ENCODE measurements at regions not wholly inside any gene's neighbourhood (a gene's known extent, or its start where the extent isn't known, plus 50 kb on each side); places are given as distances from the start of the nearest gene placed in this dataset.

DNA sequence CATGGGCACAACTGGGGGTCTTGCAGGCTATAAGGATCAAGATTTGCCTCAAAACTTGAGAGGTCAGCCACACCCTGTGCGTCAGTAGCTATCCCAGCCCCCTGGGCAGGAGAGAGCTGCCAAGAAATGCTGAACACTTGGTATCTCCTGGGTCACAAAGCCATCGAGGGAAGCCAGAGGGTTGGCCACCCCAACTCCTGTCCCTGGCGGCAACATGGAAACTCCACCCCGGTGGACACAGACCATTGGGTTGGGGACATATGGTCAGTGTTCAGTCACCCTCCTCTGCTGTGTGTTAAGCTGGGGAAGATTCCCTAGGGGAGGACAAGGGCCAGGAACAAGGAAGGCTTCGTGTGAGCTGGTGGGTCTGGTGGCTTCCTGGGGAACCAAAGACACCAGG is 140.6 kb downstream of the C5orf15 start:
- no peak for DNase-seq

DNA sequence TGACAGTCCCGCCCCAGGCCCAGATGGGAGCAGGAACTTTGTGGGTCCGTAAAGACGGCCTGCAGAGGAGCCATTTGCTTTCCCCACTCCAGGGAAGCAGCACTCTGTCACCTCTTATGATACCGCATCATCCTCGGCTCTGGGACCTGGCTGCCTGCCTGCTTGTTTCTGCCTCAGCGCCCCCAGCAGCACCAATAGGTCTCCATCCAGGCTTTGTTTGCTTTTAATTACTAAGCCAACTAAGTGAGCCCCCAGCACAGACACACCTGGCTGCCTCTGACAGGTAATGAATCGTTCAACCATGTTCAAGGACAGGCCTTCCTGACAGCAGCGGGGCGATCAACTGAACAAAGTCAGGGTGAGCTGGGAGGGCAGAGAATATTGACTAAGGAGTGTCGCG is 141.4 kb downstream of the C5orf15 start:
- DNase-seq: no peak

DNA sequence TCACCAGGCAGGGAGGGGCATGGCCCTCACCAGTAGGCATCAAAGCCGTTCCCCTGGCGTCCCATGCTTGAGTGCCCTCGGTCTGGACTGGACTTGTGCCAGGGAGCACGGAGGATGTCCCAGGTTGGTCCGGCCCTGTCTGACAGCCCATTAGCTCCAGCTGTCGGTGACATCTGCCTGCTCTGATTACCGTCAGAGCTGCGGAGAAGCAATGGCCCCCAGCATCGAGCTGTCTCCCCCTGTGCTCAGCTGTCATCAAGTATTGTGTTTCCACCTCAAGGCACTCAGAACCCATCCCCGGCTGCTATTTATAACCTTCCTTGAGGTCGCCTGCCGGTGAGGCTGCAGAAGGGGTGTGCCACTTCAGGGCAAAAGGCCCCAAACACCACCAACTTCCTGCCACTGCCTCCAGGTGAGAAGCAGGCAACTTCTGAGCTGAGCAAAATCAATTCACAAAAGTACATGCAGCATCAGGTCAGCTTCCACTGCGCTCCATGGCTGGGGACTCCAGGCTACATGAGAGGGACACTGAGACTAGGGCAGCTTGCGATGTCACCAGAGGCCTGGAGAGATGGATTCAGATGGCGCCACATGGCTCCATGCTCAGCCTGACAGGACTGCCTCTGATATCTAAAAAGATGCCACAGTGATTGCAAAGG is 142.7 kb downstream of the C5orf15 start:
- no peak for DNase-seq

DNA sequence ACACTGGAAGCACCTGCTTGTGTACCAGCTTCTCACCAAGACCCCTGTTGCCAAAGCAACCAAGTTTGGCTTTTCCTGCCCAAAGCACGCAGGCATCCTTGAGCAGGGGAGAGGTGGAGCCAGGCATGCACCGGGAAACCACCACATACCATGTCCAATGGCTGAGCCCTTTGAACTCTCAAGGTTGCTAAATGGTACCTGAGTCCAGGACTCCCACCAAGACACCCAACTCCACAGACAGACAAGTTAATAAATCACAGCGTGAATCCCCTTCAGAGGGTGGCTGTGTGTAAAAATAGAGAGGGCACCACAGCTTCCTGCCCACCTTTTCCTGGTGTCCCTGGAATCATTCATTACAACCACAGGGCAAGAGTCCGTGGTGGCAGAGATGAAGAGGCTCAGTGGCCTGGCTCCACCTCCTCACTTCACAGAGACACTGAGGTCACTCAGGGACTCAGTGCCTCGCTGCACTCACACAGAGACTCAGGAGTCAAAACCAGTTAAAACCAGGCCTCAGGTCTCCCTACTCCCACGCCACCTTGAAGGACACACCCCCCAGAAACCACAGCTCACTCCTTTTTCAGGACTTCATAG is 143.7 kb downstream of the C5orf15 start:
- DNase-seq: no peak

DNA sequence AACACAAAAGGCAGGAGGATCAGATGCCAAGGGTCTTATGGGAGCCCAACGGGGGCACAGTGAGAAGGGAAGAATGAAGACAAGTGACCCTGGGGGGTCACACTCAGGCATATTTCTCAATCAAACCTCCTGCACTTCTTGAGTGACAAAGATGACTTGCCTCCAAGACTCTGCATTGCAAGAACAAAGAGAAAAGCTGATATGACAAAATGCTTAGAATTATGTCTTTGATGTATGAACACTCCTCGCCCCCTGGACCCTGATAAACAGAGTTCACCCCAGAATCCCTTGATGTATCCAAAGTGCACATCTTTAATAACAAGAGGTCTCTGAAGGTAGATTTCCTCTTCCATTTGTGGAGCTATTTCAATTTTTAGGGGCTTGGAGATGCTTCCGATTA is 146.5 kb downstream of the C5orf15 start:
- no peak for DNase-seq

DNA sequence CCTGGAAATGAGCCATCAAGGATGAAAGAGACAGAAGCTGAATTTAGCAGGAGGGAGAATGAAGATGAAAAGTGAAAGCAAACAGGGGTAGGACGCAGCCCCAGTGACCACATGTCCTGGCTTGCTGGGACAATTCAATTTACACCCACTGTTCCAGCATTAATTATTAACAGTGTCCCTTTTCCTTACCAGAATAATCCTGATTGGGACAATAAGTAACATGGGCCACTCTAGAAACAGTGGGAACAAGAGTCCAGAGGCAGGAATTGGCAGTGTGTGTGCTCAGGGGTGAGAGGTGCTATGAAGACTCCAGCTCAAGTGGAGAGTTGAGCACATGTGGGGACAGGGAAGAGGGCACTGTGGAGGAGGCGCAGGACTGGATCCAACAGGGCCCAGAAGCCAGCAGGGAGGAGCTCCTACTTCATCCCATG is 147.1 kb downstream of the C5orf15 start:
- DNase-seq: no peak

DNA sequence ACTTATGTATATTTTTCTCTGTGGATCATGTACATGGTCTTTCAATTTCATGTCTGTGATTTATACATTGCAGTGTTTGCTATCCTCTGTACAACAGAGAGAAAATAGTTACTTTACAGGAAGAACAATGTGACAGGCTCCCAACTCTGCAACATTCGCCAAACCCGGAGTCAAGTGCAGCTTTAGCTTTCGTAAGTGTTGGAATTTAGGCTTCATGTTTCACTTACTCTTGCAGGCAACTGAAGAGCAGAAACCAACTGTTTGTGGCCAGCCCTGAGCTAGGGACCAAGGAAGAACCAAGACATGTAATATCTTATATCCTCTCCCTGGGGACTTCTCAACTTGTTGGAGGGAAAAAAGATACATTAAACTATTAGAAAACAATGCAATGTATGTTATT is 147.9 kb downstream of the C5orf15 start:
- no peak for DNase-seq

DNA sequence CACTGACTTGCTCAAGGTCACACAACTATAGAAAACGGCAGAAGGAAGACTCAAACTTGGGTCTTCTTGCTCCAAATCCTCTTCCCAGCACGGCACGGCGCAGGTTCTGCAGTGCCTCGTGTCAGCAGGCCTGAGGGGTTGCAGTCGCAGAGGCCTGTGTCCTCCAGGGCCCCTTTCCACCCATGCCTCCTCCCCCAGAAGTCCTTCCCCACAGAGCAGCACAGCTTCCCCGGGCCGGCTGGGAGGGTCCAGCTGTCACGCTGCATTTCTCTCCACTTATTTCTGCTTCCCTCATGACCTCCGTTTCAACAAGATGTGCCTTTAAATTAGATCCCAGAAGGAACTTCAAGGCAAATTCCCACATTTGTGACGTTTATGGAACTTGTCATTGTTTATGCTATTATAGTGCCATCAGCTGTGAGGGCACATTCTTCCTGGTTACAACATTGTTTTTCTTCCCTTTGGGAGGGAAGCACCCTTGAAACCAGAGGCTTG is 148.4 kb downstream of the C5orf15 start:
- DNase-seq: no peak

DNA sequence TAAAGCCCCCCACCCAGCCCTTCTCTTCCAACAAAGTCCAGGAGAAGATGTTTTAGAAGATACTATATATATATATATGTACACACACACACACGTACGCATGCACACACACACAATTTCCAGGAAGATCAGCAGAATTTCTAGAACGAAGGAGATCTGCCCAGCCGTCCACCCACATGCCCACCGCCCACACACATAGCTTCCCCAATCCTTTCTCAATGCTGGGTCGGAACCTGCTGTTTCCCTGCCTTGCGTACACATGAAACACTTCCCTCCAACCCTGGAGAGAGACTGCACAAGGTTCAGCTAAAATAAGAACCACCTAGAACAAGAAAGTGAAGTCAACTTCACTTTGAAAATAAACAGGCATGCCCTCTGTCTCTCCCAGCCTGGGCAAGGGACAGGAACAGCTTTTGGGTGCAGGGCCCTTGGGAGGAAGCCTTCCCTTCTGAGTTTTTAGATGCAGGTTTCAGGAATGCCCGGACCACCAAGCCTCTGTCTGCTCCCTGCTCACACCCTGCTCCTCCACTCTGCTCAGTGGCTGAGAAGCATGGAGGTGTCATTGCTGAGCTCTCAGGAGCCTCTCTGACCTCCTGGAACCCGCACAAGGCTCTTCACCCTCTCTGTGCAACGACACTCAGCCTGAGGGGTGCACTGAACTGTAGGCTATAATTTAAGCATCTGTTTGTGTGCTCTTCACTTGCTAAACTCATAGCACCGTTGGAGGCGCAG is 149.4 kb downstream of the C5orf15 start:
- no peak for DNase-seq

DNA sequence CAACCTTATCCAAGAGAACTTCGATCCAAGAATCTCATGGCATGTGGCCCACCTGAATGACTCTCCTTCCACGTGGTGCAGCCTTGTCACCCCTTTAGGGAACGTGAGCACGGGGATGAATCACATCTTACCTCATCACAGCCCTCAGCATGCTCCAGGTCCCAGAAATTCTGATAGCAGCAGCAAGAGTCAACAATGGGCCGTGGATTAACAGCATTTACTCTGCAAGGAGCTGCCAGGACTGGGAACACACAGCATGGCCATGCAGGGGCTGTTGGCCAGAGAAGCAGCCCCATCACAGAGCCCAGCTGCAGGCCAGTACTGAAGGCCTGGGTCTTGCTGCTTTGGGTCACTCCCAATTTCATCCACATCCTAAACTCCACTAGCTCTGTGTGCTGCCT is 150.4 kb downstream of the C5orf15 start:
- no peak for DNase-seq

DNA sequence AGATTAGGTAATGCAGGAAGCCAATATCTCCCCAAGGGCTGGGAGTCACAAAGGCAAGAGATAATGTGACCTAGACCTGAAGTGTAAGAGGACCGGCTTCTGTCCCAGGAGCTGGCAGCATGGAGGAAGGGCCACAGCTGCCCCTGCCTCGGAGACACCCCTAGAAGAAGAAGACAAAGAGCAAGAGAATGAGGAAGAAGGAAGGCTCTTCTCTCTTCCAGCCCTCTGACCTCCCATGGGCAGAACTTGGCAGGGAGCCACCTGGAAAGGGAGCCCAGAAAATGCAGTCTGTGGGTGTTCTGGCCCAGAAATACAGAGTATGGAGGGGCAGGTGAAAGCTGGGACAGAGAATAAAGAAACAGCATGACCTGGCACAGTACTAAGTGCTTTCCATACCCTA is 151.0 kb downstream of the C5orf15 start:
- DNase-seq: no peak

DNA sequence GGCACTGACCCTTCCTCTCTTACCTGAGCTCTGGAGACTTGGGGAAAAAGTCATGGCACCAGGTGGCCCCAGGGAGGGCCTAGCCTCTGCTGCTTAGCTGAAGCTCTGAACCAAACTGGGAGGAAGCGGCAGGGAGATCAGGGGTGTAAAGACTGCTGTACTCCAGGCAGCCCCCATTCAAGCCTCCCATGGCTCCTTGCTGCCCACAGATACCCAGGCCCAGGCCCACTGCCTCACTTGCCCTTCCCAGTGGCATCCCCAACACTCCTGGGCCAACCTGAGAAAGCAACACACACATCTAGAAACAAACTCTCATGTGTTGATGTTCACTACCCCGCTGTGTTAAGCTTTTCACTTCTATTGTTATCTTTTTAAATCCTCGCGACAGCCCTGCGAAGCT is 151.6 kb downstream of the C5orf15 start:
- DNase-seq: no peak

DNA sequence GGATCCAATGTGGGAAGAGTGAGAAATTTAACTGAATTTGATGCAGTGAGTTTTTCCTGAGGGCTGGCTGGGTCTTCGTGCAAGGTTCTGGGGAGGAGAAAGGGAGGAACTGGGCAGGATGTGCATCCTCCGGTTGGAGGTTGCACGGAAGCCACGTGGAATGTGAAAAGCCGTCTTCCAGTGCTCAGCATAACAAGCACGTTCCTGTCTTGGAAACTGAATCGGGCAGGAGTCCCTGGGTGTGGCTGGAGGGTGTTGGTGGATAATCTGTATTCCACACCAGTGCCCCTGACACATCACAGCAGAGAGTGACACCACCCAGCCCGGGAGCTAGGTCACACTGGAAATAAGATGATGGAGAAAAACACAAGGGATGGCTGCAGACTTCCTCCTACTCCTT is 154.3 kb downstream of the C5orf15 start:
- DNase-seq: no peak

DNA sequence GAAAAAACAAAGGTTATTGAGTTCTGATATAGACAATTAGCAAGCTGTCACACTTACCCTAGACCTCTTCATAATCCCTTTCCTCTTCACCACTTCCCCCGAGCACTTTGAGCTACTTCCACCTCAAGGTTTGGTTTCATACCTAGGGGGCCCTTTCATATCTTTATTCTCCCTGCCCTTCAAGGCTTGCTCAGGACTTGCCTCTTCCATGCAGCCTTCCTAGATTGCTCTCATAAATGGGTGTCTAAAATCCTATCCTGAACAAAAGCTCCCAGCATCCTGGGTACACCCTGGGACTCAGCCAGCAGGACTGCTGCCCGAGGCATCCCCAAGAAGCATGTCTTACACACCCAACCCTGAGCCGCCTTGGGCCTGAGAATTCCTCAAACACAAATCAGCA is 157.3 kb downstream of the C5orf15 start:
- no peak for DNase-seq

DNA sequence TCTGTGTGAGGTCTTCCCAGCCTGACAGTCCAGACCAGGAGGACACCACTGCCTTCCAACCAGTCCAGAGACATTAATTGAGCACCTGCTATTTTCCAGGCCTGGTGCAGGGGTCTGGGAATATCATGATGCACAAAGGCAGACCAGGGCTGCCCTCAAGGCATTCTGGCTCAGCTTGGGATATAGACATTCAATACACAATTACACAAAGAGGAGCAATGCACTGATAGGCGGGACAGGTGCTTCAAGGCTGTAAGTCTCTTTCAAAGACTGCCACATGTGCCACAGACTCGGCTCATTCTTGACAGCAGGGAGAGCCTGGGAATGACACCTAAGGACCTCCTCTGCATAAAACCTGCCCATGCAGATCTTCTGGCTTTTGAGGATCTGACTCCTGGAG is 158.6 kb downstream of the C5orf15 start:
- DNase-seq: no peak

DNA sequence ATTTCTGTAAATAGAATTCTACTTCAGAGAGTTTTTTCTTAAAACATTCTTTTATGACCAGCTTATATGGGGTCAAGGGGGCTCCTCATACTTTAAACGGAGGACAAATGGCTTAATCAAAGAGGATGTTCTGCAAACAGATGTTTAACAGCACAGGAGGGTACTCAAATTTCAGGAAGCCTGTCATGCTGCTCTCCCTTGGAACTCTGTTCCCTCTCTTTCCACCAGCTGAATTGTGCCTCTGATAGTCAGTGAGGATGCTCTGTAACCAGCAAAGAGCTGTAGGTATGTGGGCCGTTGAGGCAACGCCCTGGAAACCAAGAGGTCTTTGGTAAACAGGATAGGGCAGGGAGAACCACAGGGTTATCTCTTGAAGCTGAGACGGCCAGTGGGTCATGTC is 161.1 kb downstream of the C5orf15 start:
- DNase-seq: no peak

DNA sequence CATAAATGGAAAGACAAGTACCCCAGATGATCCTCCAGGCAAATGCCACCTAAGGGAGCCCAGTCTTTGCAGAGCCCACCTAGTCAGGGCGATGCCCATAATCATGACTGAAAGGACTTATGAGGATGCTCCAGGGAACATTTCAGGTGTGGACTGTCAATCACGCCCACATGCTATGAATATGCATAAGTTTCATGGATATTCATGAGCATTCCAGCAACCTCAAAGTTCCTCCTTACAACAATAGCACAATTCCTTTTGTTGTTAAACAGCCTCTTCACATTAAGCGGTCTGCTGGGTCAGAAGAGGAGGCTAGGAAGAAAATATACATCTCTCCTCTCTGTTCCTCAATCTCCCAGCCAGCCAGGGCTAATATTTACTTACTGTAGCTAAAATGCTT is 161.6 kb downstream of the C5orf15 start:
- DNase-seq: no peak

DNA sequence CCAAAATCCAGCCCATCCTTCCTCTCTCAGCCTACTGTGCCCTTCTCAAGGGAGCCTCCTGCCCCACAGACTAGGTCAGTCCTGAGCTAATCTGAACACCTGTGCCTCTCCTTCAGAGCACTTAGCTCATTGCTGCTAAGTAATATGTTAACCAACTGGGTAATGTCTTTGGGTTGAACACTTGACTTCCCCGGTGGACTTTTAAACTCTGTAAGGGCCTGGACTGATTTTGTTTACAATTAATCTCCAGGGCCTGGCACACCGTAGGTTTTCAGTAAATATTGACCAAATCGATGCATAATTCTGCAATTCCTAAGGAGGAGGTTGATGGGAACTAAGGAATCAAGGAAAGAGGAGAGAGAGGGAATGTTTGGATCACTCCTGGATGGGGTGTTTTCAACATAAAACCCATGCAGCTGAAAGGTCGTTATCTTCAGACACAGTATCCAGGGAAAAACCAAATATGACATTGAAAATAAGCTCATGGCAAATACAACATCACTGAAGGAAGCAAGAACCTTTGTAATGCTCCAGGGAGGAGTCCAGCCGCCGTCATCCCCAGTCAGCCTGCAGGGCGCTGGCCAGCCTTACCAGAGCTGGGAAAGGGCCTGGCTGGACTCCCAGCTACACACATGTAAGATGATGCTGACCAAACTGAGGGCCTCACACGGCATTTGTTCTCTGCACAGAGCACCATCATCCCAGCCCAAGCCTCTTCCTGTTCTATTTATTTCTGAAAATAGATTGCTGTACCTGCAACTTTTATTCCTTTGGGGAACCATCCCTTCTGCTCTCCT is 166.3 kb downstream of the C5orf15 start:
- DNase-seq: peak; percentile 13

DNA sequence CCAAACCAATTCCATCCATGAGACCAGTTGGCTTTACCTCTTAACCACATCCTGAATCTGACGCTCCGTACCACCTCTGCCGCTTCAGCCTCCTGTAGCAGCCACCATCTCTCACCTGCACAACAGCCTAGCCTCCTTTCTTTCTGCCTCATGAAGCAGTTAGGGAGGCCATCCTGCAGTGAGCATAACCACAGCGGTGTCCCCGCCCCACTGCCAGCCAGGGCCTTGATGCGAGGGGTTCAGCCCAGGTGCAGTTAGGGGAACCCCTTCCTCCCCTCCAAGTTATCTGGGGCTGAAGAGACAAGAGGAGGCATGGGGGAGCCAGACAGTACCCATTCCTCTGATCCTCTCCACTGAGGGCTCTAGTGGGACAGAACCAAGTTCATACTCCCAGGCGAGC is 167.0 kb downstream of the C5orf15 start:
- no peak for DNase-seq

DNA sequence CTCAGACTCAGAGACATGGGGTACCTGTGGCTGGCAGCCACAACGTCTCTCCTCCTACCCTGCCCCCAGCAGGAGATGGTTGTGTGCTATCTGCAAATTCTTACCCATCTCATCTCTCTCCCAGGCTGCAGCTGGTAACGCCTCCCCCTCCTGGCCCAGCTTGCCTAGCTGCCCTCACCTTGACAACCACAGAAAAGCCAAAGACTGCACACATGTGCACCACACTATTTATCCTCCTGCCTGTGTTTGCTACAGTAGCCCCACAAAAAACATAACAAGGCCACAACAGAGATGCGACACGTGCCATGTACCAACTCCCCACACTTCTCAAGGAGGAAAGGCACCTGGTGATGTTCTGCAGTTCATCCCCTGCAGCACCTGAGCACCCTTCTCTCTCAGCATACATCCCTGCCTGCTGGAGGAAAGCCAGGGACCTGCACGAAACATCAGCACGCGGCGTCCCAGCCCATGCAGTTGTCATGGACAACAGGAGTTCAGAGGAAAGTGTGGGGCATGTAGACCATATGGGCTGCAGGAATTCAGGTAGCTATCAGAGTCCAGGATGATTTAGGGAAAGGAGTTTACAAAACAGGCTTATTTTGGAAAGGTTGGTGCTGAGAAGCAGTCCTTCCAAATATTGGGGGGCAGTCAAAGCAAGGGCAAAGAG is 168.7 kb downstream of the C5orf15 start:
- DNase-seq: no peak

DNA sequence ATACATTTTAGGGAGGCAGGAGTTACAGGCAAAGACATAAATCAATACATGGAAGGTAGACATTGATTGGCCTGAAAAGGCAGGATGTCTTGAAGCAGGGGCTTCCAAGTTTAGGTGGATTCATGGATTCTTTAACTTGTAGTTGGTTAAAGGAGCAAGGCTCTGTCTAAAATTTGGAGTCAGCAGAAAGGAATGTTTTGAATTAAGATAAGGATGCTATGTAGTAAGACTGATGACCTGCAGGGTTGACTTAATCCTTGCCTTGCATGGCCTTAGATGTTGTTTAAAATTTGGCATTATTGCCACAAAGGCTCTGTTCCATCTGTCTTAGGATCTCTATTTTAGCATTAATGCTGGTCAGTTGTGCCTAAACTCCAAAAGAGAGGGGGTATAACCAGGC is 171.3 kb downstream of the C5orf15 start:
- DNase-seq: peak; percentile 15

DNA sequence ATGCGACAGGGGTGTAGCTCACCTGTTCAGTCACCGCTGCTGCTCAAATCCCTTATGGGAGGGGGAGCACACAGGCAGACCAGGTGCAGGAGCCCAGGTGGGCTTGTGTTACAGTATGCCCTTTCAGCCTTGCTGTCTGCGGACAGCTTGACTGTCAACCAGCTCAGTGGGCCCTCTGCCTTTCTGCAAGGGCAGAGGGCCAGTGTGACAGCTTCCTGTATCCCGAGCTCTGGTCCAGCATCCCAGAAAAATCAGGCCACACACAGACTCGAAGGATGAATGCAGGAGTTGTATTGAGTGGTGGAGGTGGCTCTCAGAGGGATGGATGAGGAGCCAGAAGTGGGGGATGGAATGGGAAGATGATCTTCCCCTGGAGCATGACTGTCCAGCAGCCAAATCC is 172.2 kb downstream of the C5orf15 start:
- no peak for DNase-seq
